HCT116 (cell line): ENCODE measurements at regions not wholly inside any gene's neighbourhood (a gene's known extent, or its start where the extent isn't known, plus 50 kb on each side); places are given as distances from the start of the nearest gene placed in this dataset.

Experiments
- ATAC-seq: fragments of 200-7000 bp; cut with Tn5 transposase; 2 replicates; pipeline ENCODE4 v1.9.1; 2020; ENCODE audit warnings: mild to moderate bottlenecking, moderate library complexity
- BruUV-seq: library from RNA; stranded (reverse); fragments of 400-500 nt; replicated peaks from 2 replicates; lab custom pipeline; 2021; lab: Mats Ljungman, UMichigan
- CTCF ChIA-PET: fragments of 300-600 bp; sonication (Branson Sonifier 250); formaldehyde crosslinking; loops from one replicate; lab custom pipeline; 2021; ENCODE audit warnings: antibody characterized with exemption; lab: Charles Lee
- POLR2A ChIA-PET: fragments of 300-600, 350-600 bp; sonication (Branson Sonifier 250); formaldehyde crosslinking; loops from one replicate; lab custom pipeline; 2021; ENCODE audit warnings: antibody characterized with exemption; lab: Charles Lee
- RAD21 ChIA-PET, 2 experiments: fragments of 300-600 bp; sonication (Branson Sonifier 250); formaldehyde crosslinking; loops; one replicate each; lab custom pipeline; 2023; ENCODE audit warnings: low total read pairs in 2 of 2; ENCODE audit not compliant: uncharacterized antibody in 2 of 2, unreplicated experiment in 2 of 2, low non-redundant PET in 1 of 2; lab: Charles Lee
- DNase-seq: peaks from one replicate; pipeline ENCODE4 v3.0.0-alpha.2; 2010; ENCODE audit warnings: low read depth, low spot score
- H2AFZ ChIP-seq: fragments of 200-600 bp; shearing (Covaris generic), sonication (generic); 2 replicates; pipeline ENCODE4 v1.6.1; 2017; ENCODE audit warnings: low read depth, mixed run types, mixed read lengths, antibody characterized with exemption, low read length; ENCODE audit not compliant: poor library complexity, severe bottlenecking
- H3K27ac ChIP-seq: 2 replicates; pipeline ENCODE4 v1.5.1; 2012; ENCODE audit warnings: low read depth, low read length
- H3K27me3 ChIP-seq: fragments of 200-600 bp; sonication (generic); 2 replicates; pipeline ENCODE4 v1.6.1; 2016; ENCODE audit warnings: mixed run types, low read length, mixed read lengths; ENCODE audit not compliant: insufficient read depth
- H3K36me3 ChIP-seq, 2 experiments: fragments of 200-500 bp in 1 of 2; fragments of 200-600 bp in 1 of 2; sonication (Bioruptor generic) in 1 of 2; sonication (generic) in 1 of 2; 2 replicates each; pipeline versions ENCODE4 v1.5.1 to v1.6.1; 2014 to 2016; ENCODE audit warnings: low read length in 2 of 2, inconsistent platforms in 1 of 2, mixed read lengths in 1 of 2, mixed run types in 1 of 2; ENCODE audit not compliant: insufficient read depth in 2 of 2, control insufficient read depth in 1 of 2
- H3K4me1 ChIP-seq, 2 experiments: fragments of 200-600 bp in 1 of 2; sonication (generic) in 1 of 2; 2 replicates each; pipeline versions ENCODE4 v1.5.1 to v1.6.1; 2012 to 2017; ENCODE audit warnings: low read length in 2 of 2, inconsistent platforms in 1 of 2, mild to moderate bottlenecking in 1 of 2, mixed read lengths in 1 of 2, mixed run types in 1 of 2, moderate library complexity in 1 of 2; ENCODE audit not compliant: insufficient read depth in 2 of 2, control insufficient read depth in 1 of 2
- H3K4me2 ChIP-seq: fragments of 200-600 bp; sonication (generic); 2 replicates; pipeline ENCODE4 v1.6.1; 2017; ENCODE audit warnings: mixed run types, low read length, mixed read lengths
- H3K4me3 ChIP-seq, 2 experiments: fragments of 200-600 bp in 1 of 2; sonication (generic) in 1 of 2; replicated peaks in 1 of 2; 2 replicates each; pipeline ENCODE4 v1.5.1; 2011 to 2016; ENCODE audit warnings: low read length in 2 of 2, control low read depth in 1 of 2, low read depth in 1 of 2, mild to moderate bottlenecking in 1 of 2, mixed read lengths in 1 of 2, mixed run types in 1 of 2
- H3K79me2 ChIP-seq: fragments of 200-600 bp; sonication (generic); 2 replicates; pipeline ENCODE4 v1.6.1; 2017; ENCODE audit warnings: mild to moderate bottlenecking, mixed run types, low read length, moderate library complexity, mixed read lengths; ENCODE audit not compliant: insufficient read depth
- H3K9ac ChIP-seq: fragments of 200-600 bp; sonication (generic); 2 replicates; pipeline ENCODE4 v1.6.1; 2016; ENCODE audit warnings: low read length, mixed read lengths
- H3K9me2 ChIP-seq: fragments of 200-600 bp; sonication (generic), shearing (Covaris generic); 2 replicates; pipeline ENCODE4 v1.6.1; 2017; ENCODE audit warnings: mixed run types, mild to moderate bottlenecking, moderate library complexity; ENCODE audit not compliant: insufficient read depth
- H3K9me3 ChIP-seq, 2 experiments: fragments of 200-500 bp in 1 of 2; fragments of 200-600 bp in 1 of 2; sonication (Bioruptor generic) in 1 of 2; sonication (generic) in 1 of 2; 2 replicates each; pipeline ENCODE4 v1.6.1; 2014 to 2017; ENCODE audit warnings: low read length in 2 of 2, mixed read lengths in 2 of 2, inconsistent platforms in 1 of 2, low read depth in 1 of 2, mild to moderate bottlenecking in 1 of 2, mixed run types in 1 of 2, moderate library complexity in 1 of 2; ENCODE audit not compliant: control insufficient read depth in 1 of 2, insufficient read depth in 1 of 2
- H4K20me1 ChIP-seq: fragments of 200-600 bp; sonication (generic), shearing (Covaris generic); 2 replicates; pipeline ENCODE4 v1.6.1; 2017; ENCODE audit warnings: mixed run types, mild to moderate bottlenecking, moderate library complexity; ENCODE audit not compliant: insufficient read depth
- CBX3 ChIP-seq: IDR thresholded peaks from 2 replicates; pipeline ENCODE4 v1.6.1; 2012; ENCODE audit warnings: low read depth
- CEBPB ChIP-seq: IDR thresholded peaks from 2 replicates; pipeline ENCODE4 v1.6.1; 2012; ENCODE audit warnings: low read depth
- ELF1 ChIP-seq: IDR thresholded peaks from 2 replicates; pipeline ENCODE4 v1.6.1; 2012; ENCODE audit warnings: low read depth, borderline replicate concordance
- EZH2phosphoT487 ChIP-seq: fragments of 200-600 bp; IDR thresholded peaks from 2 replicates; pipeline ENCODE4 v1.6.1; 2018; ENCODE audit warnings: antibody characterized with exemption, borderline replicate concordance
- FOSL1 ChIP-seq: IDR thresholded peaks from 2 replicates; pipeline ENCODE4 v1.6.1; 2012; ENCODE audit warnings: low read depth
- JUND ChIP-seq: IDR thresholded peaks from 2 replicates; pipeline ENCODE4 v1.6.1; 2012
- POLR2A ChIP-seq: IDR thresholded peaks from 2 replicates; pipeline ENCODE4 v1.7.0; 2011; ENCODE audit warnings: borderline replicate concordance; ENCODE audit not compliant: insufficient read depth, insufficient read length; ENCODE audit errors: extremely low read depth
- SIN3A ChIP-seq: IDR thresholded peaks from 2 replicates; pipeline ENCODE4 v1.6.1; 2012; ENCODE audit warnings: low read depth
- SRF ChIP-seq: IDR thresholded peaks from 2 replicates; pipeline ENCODE4 v1.6.1; 2012; ENCODE audit warnings: low read depth
- ZBTB33 ChIP-seq: IDR thresholded peaks from 2 replicates; pipeline ENCODE4 v1.6.1; 2011; ENCODE audit warnings: mild to moderate bottlenecking, low read length, moderate library complexity; ENCODE audit not compliant: insufficient replicate concordance; ENCODE audit errors: extremely low read depth
- ZNF274 ChIP-seq: fragments of 200-500 bp; sonication (Bioruptor generic); IDR thresholded peaks from 2 replicates; pipeline ENCODE4 v1.6.1; 2014; ENCODE audit warnings: mild to moderate bottlenecking, low read depth, low read length, inconsistent platforms
- intact Hi-C: fragments of 100-400 bp; cut with micrococcal nuclease; formaldehyde crosslinking; loops from 2 replicates; pipeline ENCODE4 v1.10.0; 2022
- TF ChIP-seq, protein P1 (sequence below): IDR thresholded peaks from 2 replicates; pipeline ENCODE4 v1.6.1; 2012
- TF ChIP-seq, protein P2 (sequence below): IDR thresholded peaks from 2 replicates; pipeline ENCODE4 v1.6.1; 2012; ENCODE audit warnings: low read depth

DNA sequence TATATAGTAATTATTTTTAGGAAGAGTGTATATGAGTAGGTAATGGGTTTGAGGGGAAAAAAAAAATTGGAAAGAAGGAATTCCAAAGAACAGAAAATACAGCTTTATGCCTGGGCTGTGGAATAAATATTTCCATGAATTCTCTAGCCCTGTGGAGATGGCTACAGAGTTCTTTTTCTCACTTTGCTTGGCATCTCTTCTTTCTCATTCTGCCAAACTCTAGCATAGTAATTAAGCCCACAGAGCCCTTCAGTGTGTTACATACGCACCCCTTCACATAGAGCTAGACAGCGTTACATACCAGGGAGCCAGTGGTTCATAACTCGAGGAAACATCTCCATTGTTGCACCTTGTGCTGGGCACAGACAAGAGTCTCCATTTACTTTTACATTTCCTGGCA, 621.1 kb downstream of the CDH8 start:
- peaks cover 9 to 27% of the 10 kb centered on the region in 2 experiments; a peak in 3 of 4 replicates for H3K9me3 ChIP-seq
- no peaks in the 10 kb centered on the region for H3K27me3 ChIP-seq
- no peak overlapping the region for H3K4me3 ChIP-seq
- CTCF ChIA-PET: no interaction called here
- POLR2A ChIA-PET: no interaction called here
- no peak overlapping the region for H3K4me2 ChIP-seq
- no TSS peak for BruUV-seq
- H3K9ac ChIP-seq: no peak overlapping the region
- H3K4me1 ChIP-seq: no peaks in the 10 kb centered on the region
- H2AFZ ChIP-seq: no peak overlapping the region
- H3K9me2 ChIP-seq: no peaks in the 10 kb centered on the region
- ATAC-seq: no peak
- intact Hi-C loops: no loop called here
- TF ChIP-seq, protein P1, sequence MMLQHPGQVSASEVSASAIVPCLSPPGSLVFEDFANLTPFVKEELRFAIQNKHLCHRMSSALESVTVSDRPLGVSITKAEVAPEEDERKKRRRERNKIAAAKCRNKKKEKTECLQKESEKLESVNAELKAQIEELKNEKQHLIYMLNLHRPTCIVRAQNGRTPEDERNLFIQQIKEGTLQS: no peak
- TF ChIP-seq POLR2A (no peak), EZH2phosphoT487 (no peak), JUND (no peak), ZNF274 (no peak), CEBPB (no peak), CBX3 (no peak), ELF1 (no peak), ZBTB33 (no peak), SRF (no peak), FOSL1 (no peak), SIN3A (no peak)
- TF ChIP-seq, protein P2, sequence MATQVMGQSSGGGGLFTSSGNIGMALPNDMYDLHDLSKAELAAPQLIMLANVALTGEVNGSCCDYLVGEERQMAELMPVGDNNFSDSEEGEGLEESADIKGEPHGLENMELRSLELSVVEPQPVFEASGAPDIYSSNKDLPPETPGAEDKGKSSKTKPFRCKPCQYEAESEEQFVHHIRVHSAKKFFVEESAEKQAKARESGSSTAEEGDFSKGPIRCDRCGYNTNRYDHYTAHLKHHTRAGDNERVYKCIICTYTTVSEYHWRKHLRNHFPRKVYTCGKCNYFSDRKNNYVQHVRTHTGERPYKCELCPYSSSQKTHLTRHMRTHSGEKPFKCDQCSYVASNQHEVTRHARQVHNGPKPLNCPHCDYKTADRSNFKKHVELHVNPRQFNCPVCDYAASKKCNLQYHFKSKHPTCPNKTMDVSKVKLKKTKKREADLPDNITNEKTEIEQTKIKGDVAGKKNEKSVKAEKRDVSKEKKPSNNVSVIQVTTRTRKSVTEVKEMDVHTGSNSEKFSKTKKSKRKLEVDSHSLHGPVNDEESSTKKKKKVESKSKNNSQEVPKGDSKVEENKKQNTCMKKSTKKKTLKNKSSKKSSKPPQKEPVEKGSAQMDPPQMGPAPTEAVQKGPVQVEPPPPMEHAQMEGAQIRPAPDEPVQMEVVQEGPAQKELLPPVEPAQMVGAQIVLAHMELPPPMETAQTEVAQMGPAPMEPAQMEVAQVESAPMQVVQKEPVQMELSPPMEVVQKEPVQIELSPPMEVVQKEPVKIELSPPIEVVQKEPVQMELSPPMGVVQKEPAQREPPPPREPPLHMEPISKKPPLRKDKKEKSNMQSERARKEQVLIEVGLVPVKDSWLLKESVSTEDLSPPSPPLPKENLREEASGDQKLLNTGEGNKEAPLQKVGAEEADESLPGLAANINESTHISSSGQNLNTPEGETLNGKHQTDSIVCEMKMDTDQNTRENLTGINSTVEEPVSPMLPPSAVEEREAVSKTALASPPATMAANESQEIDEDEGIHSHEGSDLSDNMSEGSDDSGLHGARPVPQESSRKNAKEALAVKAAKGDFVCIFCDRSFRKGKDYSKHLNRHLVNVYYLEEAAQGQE: no peak
- H3K27ac ChIP-seq: no peak overlapping the region
- no peaks in the 10 kb centered on the region for H3K79me2 ChIP-seq
- no peak for DNase-seq
- RAD21 ChIA-PET: no interaction called here
- H4K20me1 ChIP-seq: no peaks in the 10 kb centered on the region
- no peaks in the 10 kb centered on the region for H3K36me3 ChIP-seq
